H1 (cell line): ENCODE measurements at regions not wholly inside any gene's neighbourhood (a gene's known extent, or its start where the extent isn't known, plus 50 kb on each side); places are given as distances from the start of the nearest gene placed in this dataset.

Source experiments
- CREB1 ChIP-seq: IDR thresholded peaks from 2 replicates; pipeline ENCODE4 v1.6.1; 2012; ENCODE audit warnings: inconsistent platforms
- JUND ChIP-seq: IDR thresholded peaks from 2 replicates; pipeline ENCODE4 v1.6.1; 2011; ENCODE audit warnings: mild to moderate bottlenecking, improper control_type of control experiment, low read length
- POU5F1 ChIP-seq: IDR thresholded peaks from 2 replicates; pipeline ENCODE4 v1.6.1; 2011; ENCODE audit warnings: low read depth, mild to moderate bottlenecking, low read length, moderate library complexity
- SP4 ChIP-seq: IDR thresholded peaks from 2 replicates; pipeline ENCODE4 v1.6.1; 2012; ENCODE audit warnings: low read length, inconsistent platforms

- no peak for TF ChIP-seq POU5F1
- no peak for TF ChIP-seq SP4
- no peak for TF ChIP-seq JUND
- TF ChIP-seq CREB1 = no peak
These were observed 344.6 kb downstream of the SV2B start (continued) for GRCh38 chr15:91444656-91445055.
